SK-N-SH (cell line): ENCODE measurements at regions not wholly inside any gene's neighbourhood (a gene's known extent, or its start where the extent isn't known, plus 50 kb on each side); places are given as distances from the start of the nearest gene placed in this dataset.

Experiments
- CTCF ChIA-PET: fragments of 300-600, 350-600 bp; formaldehyde crosslinking; extraction: SDS; loops from one replicate; lab custom pipeline; 2021; lab: Yijun Ruan, JAX
- POLR2A ChIA-PET: fragments of 350-600 bp; sonication (Branson Sonifier 250); formaldehyde crosslinking; extraction: SDS; loops from one replicate; lab custom pipeline; 2020; ENCODE audit warnings: antibody characterized with exemption, inconsistent platforms; lab: Yijun Ruan, JAX
- DNase-seq: peaks from one replicate; pipeline ENCODE4 v3.0.0; 2012
- H2AFZ ChIP-seq: fragments of 200-600 bp; sonication (generic); 2 replicates; pipeline ENCODE4 v1.8.1; 2016; ENCODE audit warnings: antibody characterized with exemption, mild to moderate bottlenecking, low read depth
- H3F3A ChIP-seq: fragments of 200-600 bp; sonication (generic); replicated peaks from 2 replicates; pipeline ENCODE3; 2016; ENCODE audit warnings: antibody characterized with exemption, mild to moderate bottlenecking; ENCODE audit not compliant: insufficient read depth
- H3K27ac ChIP-seq, 2 experiments: fragments of 200-500 bp in 1 of 2; fragments of 200-600 bp in 1 of 2; sonication (Bioruptor generic) in 1 of 2; sonication (generic), shearing (Covaris generic) in 1 of 2; 2 replicates each; pipeline versions ENCODE4 v1.5.1 to v1.6.1; 2014 to 2016; ENCODE audit warnings: low read depth in 2 of 2, inconsistent platforms in 1 of 2, low read length in 1 of 2, mild to moderate bottlenecking in 1 of 2, mixed read lengths in 1 of 2
- H3K27me3 ChIP-seq: fragments of 200-600 bp; sonication (generic), shearing (Covaris generic); 2 replicates; pipeline ENCODE4 v1.6.1; 2016; ENCODE audit warnings: mixed run types; ENCODE audit not compliant: insufficient read depth
- H3K36me3 ChIP-seq, 2 experiments: fragments of 200-500 bp in 1 of 2; fragments of 200-600 bp in 1 of 2; sonication (Bioruptor generic) in 1 of 2; sonication (generic) in 1 of 2; replicated peaks in 1 of 2; 2 replicates each; pipeline versions ENCODE3 to v1.5.1; 2014 to 2016; ENCODE audit warnings: low read length in 1 of 2, mild to moderate bottlenecking in 1 of 2; ENCODE audit not compliant: insufficient read depth in 2 of 2, control insufficient read depth in 1 of 2
- H3K4me1 ChIP-seq, 2 experiments: fragments of 200-500 bp in 1 of 2; fragments of 200-600 bp in 1 of 2; sonication (Bioruptor generic) in 1 of 2; sonication (generic), shearing (Covaris generic) in 1 of 2; 2 replicates each; pipeline versions ENCODE4 v1.5.1 to v1.6.1; 2014 to 2016; ENCODE audit warnings: low read depth in 1 of 2, low read length in 1 of 2, mixed run types in 1 of 2; ENCODE audit not compliant: insufficient read depth in 2 of 2, control insufficient read depth in 1 of 2
- H3K4me2 ChIP-seq: fragments of 200-600 bp; sonication (generic), shearing (Covaris generic); 2 replicates; pipeline ENCODE4 v1.6.1; 2017; ENCODE audit warnings: mixed run types
- H3K4me3 ChIP-seq, 2 experiments: fragments of 200-500 bp in 1 of 2; fragments of 200-600 bp in 1 of 2; sonication (Bioruptor generic) in 1 of 2; sonication (generic), shearing (Covaris generic) in 1 of 2; 2 replicates each; pipeline versions ENCODE4 v1.5.1 to v1.8.1; 2014 to 2016; ENCODE audit warnings: low read depth in 2 of 2, inconsistent platforms in 1 of 2, low read length in 1 of 2, mild to moderate bottlenecking in 1 of 2, mixed read lengths in 1 of 2, moderate library complexity in 1 of 2
- H3K79me2 ChIP-seq: fragments of 200-600 bp; sonication (generic); 2 replicates; pipeline ENCODE4 v1.8.1; 2017; ENCODE audit warnings: mild to moderate bottlenecking; ENCODE audit not compliant: insufficient read depth
- H3K9ac ChIP-seq: fragments of 200-600 bp; sonication (generic); 2 replicates; pipeline ENCODE4 v1.6.1; 2017; ENCODE audit warnings: mixed run types
- H3K9me2 ChIP-seq: fragments of 200-600 bp; sonication (generic); 2 replicates; pipeline ENCODE4 v1.6.1; 2017; ENCODE audit warnings: mixed run types
- H3K9me3 ChIP-seq: fragments of 200-600 bp; sonication (generic); 2 replicates; pipeline ENCODE4 v1.6.1; 2017; ENCODE audit warnings: mixed run types, mild to moderate bottlenecking, moderate library complexity
- H4K20me1 ChIP-seq: fragments of 200-600 bp; sonication (generic); 2 replicates; pipeline ENCODE4 v1.6.1; 2017; ENCODE audit warnings: mild to moderate bottlenecking, mixed run types; ENCODE audit not compliant: insufficient read depth
- EP300 ChIP-seq, 2 experiments: IDR thresholded peaks; 2 replicates each; pipeline versions ENCODE4 v1.4.0 to v1.6.1; 2012; ENCODE audit warnings: borderline replicate concordance in 1 of 2, low read depth in 1 of 2, low read length in 1 of 2
- FOXJ3 ChIP-seq: sonication (generic); formaldehyde crosslinking; IDR thresholded peaks from 2 replicates; pipeline ENCODE4 v1.5.1; 2020; ENCODE audit warnings: mild to moderate bottlenecking, missing genetic modification reagents
- FOXM1 ChIP-seq: IDR thresholded peaks from 2 replicates; pipeline ENCODE4 v1.4.0; 2012; ENCODE audit warnings: low read depth, mild to moderate bottlenecking
- GABPA ChIP-seq: IDR thresholded peaks from 2 replicates; pipeline ENCODE4 v1.4.0; 2012; ENCODE audit warnings: low read depth, mild to moderate bottlenecking
- GATA2 ChIP-seq: sonication (generic); formaldehyde crosslinking; IDR thresholded peaks from 2 replicates; pipeline ENCODE4 v1.5.0; 2020; ENCODE audit warnings: mild to moderate bottlenecking, missing genetic modification reagents
- MEF2A ChIP-seq: IDR thresholded peaks from 2 replicates; pipeline ENCODE4 v1.4.0; 2012; ENCODE audit warnings: low read depth, borderline replicate concordance
- RAD21 ChIP-seq: IDR thresholded peaks from 2 replicates; pipeline ENCODE4 v1.6.1; 2012; ENCODE audit warnings: mild to moderate bottlenecking, low read length
- RCOR1 ChIP-seq: fragments of 150-350 bp; IDR thresholded peaks from 2 replicates; pipeline ENCODE4 v1.6.1; 2017; ENCODE audit warnings: antibody characterized with exemption, low read length
- SIN3A ChIP-seq: IDR thresholded peaks from 2 replicates; pipeline ENCODE4 v1.6.1; 2012; ENCODE audit warnings: low read depth, mild to moderate bottlenecking, low read length, moderate library complexity, borderline replicate concordance
- SMC3 ChIP-seq: IDR thresholded peaks from 2 replicates; pipeline ENCODE4 v1.6.1; 2012; ENCODE audit warnings: low read depth, low read length, improper control_type of control experiment
- TAF1 ChIP-seq: IDR thresholded peaks from 2 replicates; pipeline ENCODE4 v1.6.1; 2012; ENCODE audit warnings: low read depth, mild to moderate bottlenecking, low read length, moderate library complexity, borderline replicate concordance
- WGBS: methylation state at CpG from one replicate; pipeline ENCODE4 v1.1.6; 2017; ENCODE audit warnings: low lambda C conversion rate; 5-methylcytosine and 5-hydroxymethylcytosine counted together
- TF ChIP-seq, protein P1 (sequence below): IDR thresholded peaks from 2 replicates; pipeline ENCODE4; 2012
- TF ChIP-seq, protein P2 (sequence below): IDR thresholded peaks from 2 replicates; pipeline ENCODE4 v1.4.0; 2012; ENCODE audit warnings: low read depth, borderline replicate concordance
- TF ChIP-seq, protein P3 (sequence below): IDR thresholded peaks from 2 replicates; pipeline ENCODE4 v1.4.0; 2012; ENCODE audit warnings: low read depth
- TF ChIP-seq, protein P4 (sequence below): fragments of 150-350 bp; IDR thresholded peaks from 2 replicates; pipeline ENCODE4 v1.6.1; 2017; ENCODE audit warnings: antibody characterized with exemption, low read length, low read depth, borderline replicate concordance

DNA sequence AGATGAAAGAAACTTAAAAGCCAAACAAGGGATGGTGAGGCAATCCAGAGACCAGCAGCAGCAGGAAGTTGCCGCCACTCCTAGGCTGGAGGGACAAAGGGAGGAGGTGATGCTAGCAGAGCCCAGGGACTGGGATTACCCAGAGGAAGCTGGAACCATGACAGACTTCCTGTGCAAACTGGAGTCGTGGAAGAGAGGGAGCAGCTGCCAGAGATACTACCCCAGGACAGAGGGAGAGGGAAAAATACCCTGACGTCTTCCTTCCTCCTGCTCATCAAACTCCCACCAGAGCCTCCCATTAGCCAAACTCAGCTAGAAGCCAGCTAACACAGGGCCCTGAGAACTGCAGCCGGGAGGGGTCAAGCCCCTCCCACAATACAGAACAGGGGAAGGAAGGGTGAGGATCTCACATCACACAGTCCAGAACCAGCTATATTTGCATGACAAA lies 101.2 kb upstream of the KLF3 start:
- no peak overlapping the region for H3K4me3 ChIP-seq
- TF ChIP-seq, protein P1, sequence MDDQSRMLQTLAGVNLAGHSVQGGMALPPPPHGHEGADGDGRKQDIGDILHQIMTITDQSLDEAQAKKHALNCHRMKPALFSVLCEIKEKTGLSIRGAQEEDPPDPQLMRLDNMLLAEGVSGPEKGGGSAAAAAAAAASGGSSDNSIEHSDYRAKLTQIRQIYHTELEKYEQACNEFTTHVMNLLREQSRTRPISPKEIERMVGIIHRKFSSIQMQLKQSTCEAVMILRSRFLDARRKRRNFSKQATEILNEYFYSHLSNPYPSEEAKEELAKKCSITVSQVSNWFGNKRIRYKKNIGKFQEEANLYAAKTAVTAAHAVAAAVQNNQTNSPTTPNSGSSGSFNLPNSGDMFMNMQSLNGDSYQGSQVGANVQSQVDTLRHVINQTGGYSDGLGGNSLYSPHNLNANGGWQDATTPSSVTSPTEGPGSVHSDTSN, result no peak
- TF ChIP-seq, protein P2, sequence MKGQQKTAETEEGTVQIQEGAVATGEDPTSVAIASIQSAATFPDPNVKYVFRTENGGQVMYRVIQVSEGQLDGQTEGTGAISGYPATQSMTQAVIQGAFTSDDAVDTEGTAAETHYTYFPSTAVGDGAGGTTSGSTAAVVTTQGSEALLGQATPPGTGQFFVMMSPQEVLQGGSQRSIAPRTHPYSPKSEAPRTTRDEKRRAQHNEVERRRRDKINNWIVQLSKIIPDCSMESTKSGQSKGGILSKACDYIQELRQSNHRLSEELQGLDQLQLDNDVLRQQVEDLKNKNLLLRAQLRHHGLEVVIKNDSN, result no peak
- TF ChIP-seq RCOR1 (no peak), TAF1 (no peak), GABPA (no peak), GATA2 (CRISPR knock-in tag) (no peak), EP300 (IDR thresholded peaks at IDR 0.05; ENCODE audit: borderline replicate concordance in 1 of 2, low read depth in 1 of 2, low read length in 1 of 2) (no peak), FOXJ3 (CRISPR knock-in tag) (no peak), FOXM1 (no peak), SIN3A (no peak), RAD21 (no peak)
- TF ChIP-seq, protein P3, sequence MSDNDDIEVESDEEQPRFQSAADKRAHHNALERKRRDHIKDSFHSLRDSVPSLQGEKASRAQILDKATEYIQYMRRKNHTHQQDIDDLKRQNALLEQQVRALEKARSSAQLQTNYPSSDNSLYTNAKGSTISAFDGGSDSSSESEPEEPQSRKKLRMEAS, result no peak
- peaks cover 10 to 24% of the 10 kb centered on the region in 2 experiments; a peak in 3 of 4 replicates for H3K4me1 ChIP-seq
- no peak overlapping the region for H3K27ac ChIP-seq
- H3K9me3 ChIP-seq, result no peaks in the 10 kb centered on the region
- H2AFZ ChIP-seq, result no peak overlapping the region
- no peaks in the 10 kb centered on the region for H3K9me2 ChIP-seq
- no peaks in the 10 kb centered on the region for H4K20me1 ChIP-seq
- no peak overlapping the region for H3K9ac ChIP-seq
- no peaks in the 10 kb centered on the region for H3K36me3 ChIP-seq
- H3K27me3 ChIP-seq, result no peaks in the 10 kb centered on the region
- POLR2A ChIA-PET, result no interaction called here
- no peaks in the 10 kb centered on the region for H3K79me2 ChIP-seq
- DNase-seq, result peak; percentile 29
- no peak overlapping the region for H3K4me2 ChIP-seq
- WGBS, result 41% methylated on average over 4 of the region's 4 CpGs
- H3F3A ChIP-seq, result peaks cover 8% of the 10 kb centered on the region
- CTCF ChIA-PET, result no interaction called here

DNA sequence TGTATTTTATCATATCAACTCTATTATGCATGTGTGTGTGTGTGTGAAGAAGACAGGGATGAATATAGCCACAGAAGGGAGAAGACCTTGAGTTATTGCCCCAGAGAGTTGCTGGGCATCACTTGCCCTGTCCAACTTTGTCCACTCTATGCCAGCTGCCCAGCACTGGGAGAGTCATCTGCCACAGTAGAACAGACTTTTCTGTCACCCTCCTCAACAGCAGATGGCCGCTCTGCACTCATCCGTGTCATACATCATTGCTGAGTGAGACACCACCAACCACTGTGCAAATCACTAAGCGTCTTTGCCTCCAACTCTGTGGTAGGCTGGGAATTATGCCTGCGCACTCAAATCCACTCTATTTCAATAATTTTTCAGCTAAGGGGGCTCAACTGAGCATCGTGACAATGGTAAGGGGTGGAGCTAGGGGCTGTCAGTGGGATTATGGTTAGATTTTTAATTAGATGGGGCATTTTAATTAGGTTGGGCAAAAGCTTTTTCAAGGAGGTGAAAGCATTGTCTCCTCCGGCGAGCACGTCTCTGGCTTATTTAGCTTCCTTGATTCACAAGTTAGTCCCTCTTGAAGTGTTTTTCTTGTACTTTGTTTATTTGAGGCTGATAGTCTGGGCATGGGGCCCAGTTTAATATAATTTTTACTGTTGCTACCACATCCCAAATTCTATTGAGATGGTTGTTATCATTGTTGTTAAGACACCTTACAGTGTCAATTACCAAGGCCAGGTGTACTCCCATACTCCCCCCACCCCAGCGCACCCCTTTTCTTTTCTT lies 100.1 kb upstream of the KLF3 start:
- DNase-seq, result no peak

More for the DNA sequence above, 100.1 kb upstream of the KLF3 start:
- 77% methylated on average over 9 of the region's 9 CpGs for WGBS
- ChIA-PET CTCF (no interaction called here), POLR2A (no interaction called here)
- no peak overlapping the region for H2AFZ ChIP-seq
- H3K9ac ChIP-seq, result no peak overlapping the region
- peaks cover 8% of the 10 kb centered on the region for H3F3A ChIP-seq
- H3K4me2 ChIP-seq, result no peak overlapping the region
- H3K9me2 ChIP-seq, result no peaks in the 10 kb centered on the region
- TF ChIP-seq RCOR1 (no peak), MEF2A (no peak), SMC3 (no peak)
- TF ChIP-seq, protein P4, sequence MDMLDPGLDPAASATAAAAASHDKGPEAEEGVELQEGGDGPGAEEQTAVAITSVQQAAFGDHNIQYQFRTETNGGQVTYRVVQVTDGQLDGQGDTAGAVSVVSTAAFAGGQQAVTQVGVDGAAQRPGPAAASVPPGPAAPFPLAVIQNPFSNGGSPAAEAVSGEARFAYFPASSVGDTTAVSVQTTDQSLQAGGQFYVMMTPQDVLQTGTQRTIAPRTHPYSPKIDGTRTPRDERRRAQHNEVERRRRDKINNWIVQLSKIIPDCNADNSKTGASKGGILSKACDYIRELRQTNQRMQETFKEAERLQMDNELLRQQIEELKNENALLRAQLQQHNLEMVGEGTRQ, result no peak
- TF ChIP-seq, all 33 proteins: peak for 0
- H3K9me3 ChIP-seq, result no peaks in the 10 kb centered on the region
- no peaks in the 10 kb centered on the region for H3K36me3 ChIP-seq
- no peak overlapping the region for H3K4me3 ChIP-seq
- H3K27me3 ChIP-seq, result no peaks in the 10 kb centered on the region
- no peaks in the 10 kb centered on the region for H4K20me1 ChIP-seq
- peaks cover 10 to 24% of the 10 kb centered on the region in 2 experiments; a peak in 3 of 4 replicates for H3K4me1 ChIP-seq
- H3K79me2 ChIP-seq, result no peaks in the 10 kb centered on the region
- H3K27ac ChIP-seq, result no peak overlapping the region
